Neutrophil (primary cell): ENCODE measurements at regions not wholly inside any gene's neighbourhood (a gene's known extent, or its start where the extent isn't known, plus 50 kb on each side); places are given as distances from the start of the nearest gene placed in this dataset.
A peak's percentile ranks its signal among the peaks of the same experiment; 100 is the strongest.

Experiments used
- H3K27ac ChIP-seq: fragments of 200-600 bp; sonication (generic); 2 replicates; pipeline ENCODE4 v1.5.1; 2016; ENCODE audit warnings: mild to moderate bottlenecking, moderate library complexity
- H3K27me3 ChIP-seq: fragments of 200-600 bp; sonication (generic); 2 replicates; pipeline ENCODE4 v1.6.0; 2016; ENCODE audit warnings: mild to moderate bottlenecking
- H3K36me3 ChIP-seq: fragments of 200-600 bp; sonication (generic); 2 replicates; pipeline ENCODE4 v1.5.1; 2017
- H3K4me1 ChIP-seq, 2 experiments: fragments of 200-600 bp in 1 of 2; sonication (generic) in 1 of 2; 1 replicate in 1 of 2; 2 replicates in 1 of 2; pipeline versions ENCODE4 v1.5.1 to v1.6.1; 2013 to 2016; ENCODE audit warnings: low read depth in 1 of 2, low read length in 1 of 2, mild to moderate bottlenecking in 1 of 2, moderate library complexity in 1 of 2; ENCODE audit not compliant: control insufficient read depth in 1 of 2, insufficient read depth in 1 of 2
- H3K4me3 ChIP-seq, 2 experiments: fragments of 200-600 bp in 1 of 2; sonication (generic) in 1 of 2; 1 replicate in 1 of 2; 2 replicates in 1 of 2; pipeline ENCODE4 v1.5.1; 2013 to 2016; ENCODE audit warnings: low read depth in 1 of 2, low read length in 1 of 2, mild to moderate bottlenecking in 1 of 2, moderate library complexity in 1 of 2
- H3K9me3 ChIP-seq: fragments of 200-600 bp; sonication (generic); 2 replicates; pipeline ENCODE4 v1.5.1; 2016
- CTCF ChIP-seq: fragments of 200-600 bp; sonication (generic); IDR thresholded peaks from 2 replicates; pipeline ENCODE4 v1.5.1; 2016; ENCODE audit warnings: antibody characterized with exemption

- Histone ChIP-seq H3K27ac (no peak overlapping the region), H3K4me3 (no peak overlapping the region), H3K27me3 (no peaks in the 10 kb centered on the region), H3K36me3 (no peaks in the 10 kb centered on the region), H3K4me1 (peaks cover 0 to 10% of the 10 kb centered on the region in 2 experiments), H3K9me3 (no peaks in the 10 kb centered on the region)
- peak; percentile 95 for TF ChIP-seq CTCF
Measured at GRCh38 chr1:5509664-5510452, 482.4 kb downstream of the NPHP4 start.

GRCh38 chr1:5508669-5509330 is 483.4 kb downstream of the NPHP4 start:
- H3K36me3 ChIP-seq = no peaks in the 10 kb centered on the region
- no peak overlapping the region for H3K27ac ChIP-seq
- no peak for TF ChIP-seq CTCF

GRCh38 chr1:5507340-5507739 is 484.9 kb downstream of the NPHP4 start:
- Histone ChIP-seq H3K4me1 (no peaks in the 10 kb centered on the region), H3K36me3 (no peaks in the 10 kb centered on the region), H3K27me3 (peaks cover 5% of the 10 kb centered on the region), H3K27ac (no peak overlapping the region), H3K4me3 (no peak overlapping the region), H3K9me3 (no peaks in the 10 kb centered on the region)
- TF ChIP-seq CTCF = no peak

More at GRCh38 chr1:5508669-5509330, 483.4 kb downstream of the NPHP4 start:
- Histone ChIP-seq H3K27me3 (no peaks in the 10 kb centered on the region), H3K9me3 (no peaks in the 10 kb centered on the region), H3K4me1 (no peaks in the 10 kb centered on the region), H3K4me3 (no peak overlapping the region)

GRCh38 chr1:5506634-5507033 is 485.6 kb downstream of the NPHP4 start:
- Histone ChIP-seq H3K36me3 (no peaks in the 10 kb centered on the region), H3K9me3 (no peaks in the 10 kb centered on the region), H3K4me1 (no peaks in the 10 kb centered on the region), H3K27ac (no peak overlapping the region), H3K27me3 (peaks cover 5% of the 10 kb centered on the region), H3K4me3 (no peak overlapping the region)
- no peak for TF ChIP-seq CTCF

- peaks cover 5% of the 10 kb centered on the region for H3K27me3 ChIP-seq
- no peak overlapping the region for H3K4me3 ChIP-seq
- H3K36me3 ChIP-seq = no peaks in the 10 kb centered on the region
- H3K4me1 ChIP-seq = no peaks in the 10 kb centered on the region
- H3K9me3 ChIP-seq = no peaks in the 10 kb centered on the region
- no peak overlapping the region for H3K27ac ChIP-seq
- TF ChIP-seq CTCF = no peak
Measured at GRCh38 chr1:5505944-5506343, 486.3 kb downstream of the NPHP4 start.
